ENCODE measurements at regions not wholly inside any gene's neighbourhood (a gene's known extent, or its start where the extent isn't known, plus 50 kb on each side); places are given as distances from the start of the nearest gene placed in this dataset.
"Not testable (repeated sequence)": the region's sequence is repeated elsewhere in the genome, so short reads cannot be mapped to it uniquely, and the experiment has no call there.

DNA sequence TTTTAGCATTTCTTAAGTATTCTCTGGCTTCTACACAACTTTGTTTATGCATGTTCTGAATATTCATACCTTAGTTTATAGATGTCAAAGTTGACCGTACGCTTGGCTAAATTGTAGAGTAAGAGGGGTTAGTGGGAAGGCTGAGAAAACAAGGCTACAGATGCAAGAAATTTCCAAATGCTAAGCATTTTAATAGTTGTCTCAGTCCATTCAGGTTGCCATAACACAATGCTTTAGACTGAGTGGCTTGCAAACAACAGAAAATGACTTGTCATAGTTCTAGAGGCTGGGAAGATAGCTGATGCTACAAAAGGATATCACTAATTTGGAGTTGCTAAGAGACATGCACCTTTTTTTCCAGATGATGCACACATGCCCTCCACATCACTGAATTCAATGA, 53.0 kb upstream of the C1QTNF3 start:
- not testable (repeated sequence) for DNase-seq

DNA sequence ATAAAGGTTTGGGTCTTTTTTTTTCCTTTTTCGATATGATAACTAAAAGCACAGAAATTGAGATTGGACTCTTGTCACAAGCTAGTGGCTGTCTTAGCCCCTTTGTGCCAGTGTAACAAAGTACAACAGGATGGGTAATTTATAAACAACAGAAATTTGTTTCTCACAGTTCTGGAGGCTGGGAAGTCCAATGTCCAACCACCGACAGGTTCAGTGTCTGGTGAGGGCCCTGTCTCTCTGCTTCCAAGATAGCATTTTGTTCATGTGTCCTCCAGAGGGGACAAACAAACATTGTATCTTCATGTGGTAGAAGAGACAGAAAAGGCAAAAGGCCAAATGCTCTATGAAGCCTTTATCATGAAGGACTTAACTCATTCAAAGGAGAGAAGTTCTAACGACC, 56.9 kb upstream of the C1QTNF3 start:
- DNase-seq = not testable (repeated sequence)

DNA sequence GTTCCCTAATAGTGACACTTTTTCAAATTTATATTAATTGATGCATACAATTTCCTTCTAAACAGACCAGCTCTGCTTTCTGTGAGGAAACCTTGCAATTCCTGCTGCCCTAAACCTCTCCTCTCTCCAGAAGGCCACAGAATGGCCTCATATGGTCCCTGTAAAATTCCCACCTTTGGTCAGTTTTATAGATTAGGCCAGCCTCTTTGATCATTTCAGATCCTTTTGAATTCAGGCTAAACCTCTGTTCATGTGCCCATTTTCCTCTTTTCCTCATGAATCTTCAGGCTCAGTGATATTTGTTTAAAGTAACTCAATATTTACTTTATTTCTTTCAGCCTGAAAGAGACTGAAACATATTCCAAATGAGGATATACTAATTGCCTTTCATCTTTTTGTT, 58.6 kb upstream of the C1QTNF3 start:
- DNase-seq = not testable (repeated sequence)

DNA sequence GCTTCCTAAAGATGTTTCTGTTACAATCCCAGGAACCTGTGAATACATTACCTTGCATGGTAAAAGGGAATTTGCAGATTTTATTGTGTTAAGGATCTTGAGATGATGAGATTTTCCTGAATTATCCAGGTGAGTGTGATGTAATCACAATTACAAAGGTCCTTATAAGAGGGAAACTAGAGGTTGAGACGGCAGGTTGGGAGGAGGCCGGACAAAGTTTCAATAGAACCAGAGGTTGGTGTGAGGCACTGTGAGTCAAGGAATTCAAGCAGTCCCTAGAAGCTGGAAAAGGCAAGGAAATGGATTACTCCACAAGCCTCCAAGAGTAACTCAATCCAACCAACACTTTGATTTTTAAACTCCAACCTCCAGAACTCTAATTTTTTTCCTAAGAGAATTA, 65.9 kb upstream of the C1QTNF3 start:
- DNase-seq = not testable (repeated sequence)

DNA sequence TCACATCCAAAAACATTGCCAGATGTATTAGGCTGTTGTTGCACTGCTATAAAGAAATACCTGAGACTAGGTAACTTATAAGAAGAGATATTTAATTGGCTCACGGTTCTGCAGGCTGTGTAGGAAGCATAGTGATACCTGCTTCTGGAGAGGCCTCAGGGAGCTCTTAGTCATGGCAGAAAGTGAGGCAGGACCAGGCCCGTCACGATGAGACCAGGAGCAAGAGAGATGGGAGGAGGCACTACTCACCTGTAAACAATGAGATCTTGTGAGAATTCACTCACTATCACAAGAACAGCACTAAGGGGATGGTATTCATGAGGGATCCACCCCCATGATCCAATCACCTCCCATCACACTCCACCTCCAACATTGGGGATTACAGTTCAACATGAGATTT, 81.3 kb upstream of the C1QTNF3 start:
- not testable (repeated sequence) for DNase-seq

DNA sequence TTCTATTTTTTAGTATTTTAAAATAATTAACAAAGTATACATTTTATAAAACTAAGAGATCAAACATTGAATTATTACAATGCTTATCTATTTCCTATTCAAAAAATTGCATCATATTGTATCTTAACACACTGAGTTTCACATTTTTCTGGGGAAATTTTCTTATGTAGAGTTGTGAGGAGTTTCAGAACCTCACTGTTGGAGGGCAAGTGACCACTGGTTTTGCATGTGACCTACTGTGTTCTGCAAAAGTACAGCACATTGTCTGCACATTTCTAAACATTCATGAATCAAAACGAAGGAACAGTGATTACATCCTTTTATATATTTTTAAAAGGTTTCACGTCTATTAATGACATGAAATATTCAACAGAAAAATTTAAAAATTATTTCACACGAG, 82.3 kb upstream of the C1QTNF3 start:
- DNase-seq = not testable (repeated sequence)

DNA sequence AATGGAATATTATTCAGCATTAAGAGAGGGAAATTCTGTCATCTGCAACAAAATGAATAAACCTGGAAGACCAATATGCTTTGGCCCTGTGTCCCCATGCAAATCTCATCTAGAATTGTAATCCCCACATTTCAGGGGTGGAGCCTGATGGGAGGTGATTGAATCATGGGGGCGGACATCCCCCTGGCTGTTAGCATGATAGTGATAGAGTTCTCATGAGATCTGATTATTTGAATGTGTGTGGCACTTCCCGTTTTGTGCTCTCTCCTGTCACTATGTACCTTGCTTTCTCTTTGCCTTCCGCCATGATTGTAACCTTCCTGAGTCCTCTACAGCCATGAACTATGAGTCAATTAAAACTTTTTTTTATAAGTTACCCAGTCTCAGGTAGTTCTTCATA, 83.7 kb upstream of the C1QTNF3 start:
- DNase-seq = not testable (repeated sequence)

DNA sequence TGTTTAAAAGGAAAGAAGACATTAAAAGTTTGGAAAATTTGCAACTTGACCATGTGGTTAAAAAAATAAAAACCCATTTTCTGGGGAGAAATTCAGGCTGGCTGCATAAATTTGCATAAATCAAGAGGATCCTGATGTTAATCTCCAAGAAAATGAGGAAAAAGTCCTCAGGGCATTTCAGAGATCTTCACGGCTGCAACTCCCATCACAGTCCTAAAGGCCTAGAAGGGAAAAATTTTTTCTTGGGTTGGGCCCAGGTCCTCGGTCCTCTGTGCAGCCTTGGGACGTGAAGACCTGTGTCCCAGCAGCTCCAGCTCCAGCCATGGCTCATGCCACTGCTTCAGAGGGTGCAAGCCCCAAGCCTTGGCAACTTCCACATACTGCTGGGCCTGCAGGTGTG, 84.8 kb upstream of the C1QTNF3 start:
- DNase-seq = not testable (repeated sequence)

DNA sequence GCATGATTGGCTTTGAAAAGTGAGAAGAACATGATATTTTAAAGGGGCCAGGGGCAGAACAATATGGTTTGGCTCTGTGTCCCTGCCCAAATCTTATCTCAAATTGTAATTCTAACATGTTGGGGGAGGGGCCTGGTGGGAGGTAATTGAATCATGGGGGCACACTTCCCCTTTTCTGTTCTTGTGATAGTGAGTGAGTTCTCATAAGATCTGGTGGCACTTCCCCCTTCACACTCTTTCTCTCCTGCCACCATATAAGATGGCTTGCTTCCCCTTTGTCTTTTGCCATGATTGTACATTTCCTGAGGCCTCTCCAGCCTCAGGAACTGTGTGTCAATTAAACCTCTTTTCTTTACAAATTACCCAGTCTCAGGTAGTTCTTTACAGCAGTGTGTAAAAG, 85.9 kb upstream of the C1QTNF3 start:
- DNase-seq = not testable (repeated sequence)

DNA sequence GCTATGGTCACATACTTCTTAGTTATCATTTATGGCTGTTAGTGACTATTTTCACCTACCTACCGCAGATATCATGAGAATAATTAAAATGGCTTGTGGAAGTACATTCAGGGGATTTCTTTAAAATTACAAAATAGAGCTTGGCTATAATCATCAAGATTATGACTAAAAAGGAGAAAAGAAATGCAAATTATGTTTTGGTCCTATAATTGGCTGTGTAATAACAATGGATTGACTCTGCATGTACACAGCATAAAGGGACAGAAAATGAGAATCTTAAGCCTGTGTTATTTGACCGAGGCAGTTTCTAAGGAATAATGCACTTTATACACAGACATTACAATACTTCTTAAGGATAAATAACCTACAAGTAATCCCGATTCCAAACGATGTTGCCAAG, 112.0 kb upstream of the C1QTNF3 start:
- DNase-seq = not testable (repeated sequence)

DNA sequence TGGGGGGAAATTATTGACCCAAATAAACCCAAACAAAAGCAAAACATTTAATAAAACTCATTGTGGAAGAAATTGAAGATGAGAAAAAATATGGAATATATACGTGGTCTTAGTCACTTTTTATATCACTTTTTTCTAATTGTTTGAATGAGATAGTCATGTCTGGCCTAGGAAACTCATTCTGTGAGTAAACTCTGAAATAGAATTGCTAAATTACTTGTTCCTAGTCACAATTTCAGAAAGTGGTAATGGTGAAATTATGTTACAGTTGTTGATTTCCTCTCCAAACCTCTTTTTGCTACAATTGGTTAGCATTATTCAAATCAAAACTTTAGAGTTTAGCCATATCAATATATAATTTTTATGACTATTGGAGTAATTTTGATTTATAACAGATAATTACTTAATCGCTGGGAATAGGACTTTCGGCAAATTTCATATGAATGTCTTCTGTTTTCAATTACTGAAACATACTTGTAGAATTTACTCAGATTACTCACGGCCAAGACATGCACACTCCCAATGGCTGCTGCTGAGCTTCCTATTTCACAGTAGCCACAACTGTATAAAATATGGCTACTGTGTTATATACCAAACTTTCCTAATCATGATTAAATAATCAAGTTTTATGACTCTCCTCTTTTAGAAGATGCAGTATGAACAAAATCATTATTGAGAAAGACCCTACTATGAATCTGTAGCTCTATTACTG, 113.8 kb upstream of the C1QTNF3 start:
- not testable (repeated sequence) for DNase-seq

DNA sequence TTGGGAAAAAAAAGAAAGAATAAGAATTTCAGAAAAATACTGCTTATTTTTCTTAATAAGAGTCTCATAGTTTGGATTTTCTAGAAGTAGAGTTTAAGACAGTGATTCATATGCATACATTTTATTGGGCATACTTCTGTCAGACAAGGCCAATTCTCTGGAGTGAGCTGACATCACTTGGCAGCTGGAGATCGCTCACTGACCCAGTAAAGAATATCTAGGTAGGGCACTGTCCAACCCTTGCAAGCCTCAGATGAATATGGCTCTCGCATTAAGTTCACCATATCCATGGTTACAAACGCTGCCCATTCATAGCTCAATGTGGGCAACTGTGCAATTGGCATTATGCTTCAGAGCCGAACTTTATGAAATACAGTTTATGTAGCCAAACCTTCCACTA, 117.9 kb upstream of the C1QTNF3 start:
- not testable (repeated sequence) for DNase-seq

DNA sequence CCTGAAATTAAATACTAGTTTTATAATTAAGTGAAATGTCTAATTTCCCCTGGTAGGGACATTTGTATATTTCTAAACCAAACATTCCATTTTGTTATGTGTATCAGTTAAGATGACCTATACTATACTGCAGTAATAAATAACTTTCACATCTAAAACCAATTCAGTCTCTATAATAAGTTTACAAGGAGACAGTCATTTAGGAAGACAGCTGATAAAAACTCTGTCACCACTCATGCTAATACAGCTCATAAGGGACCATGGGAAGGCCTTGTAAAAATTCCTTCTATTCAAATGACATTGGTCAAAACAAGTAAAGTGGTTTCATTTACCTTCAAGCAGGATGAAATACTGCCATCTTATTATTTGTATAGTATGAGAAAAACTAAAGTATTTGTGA, 128.4 kb upstream of the C1QTNF3 start:
- not testable (repeated sequence) for DNase-seq

DNA sequence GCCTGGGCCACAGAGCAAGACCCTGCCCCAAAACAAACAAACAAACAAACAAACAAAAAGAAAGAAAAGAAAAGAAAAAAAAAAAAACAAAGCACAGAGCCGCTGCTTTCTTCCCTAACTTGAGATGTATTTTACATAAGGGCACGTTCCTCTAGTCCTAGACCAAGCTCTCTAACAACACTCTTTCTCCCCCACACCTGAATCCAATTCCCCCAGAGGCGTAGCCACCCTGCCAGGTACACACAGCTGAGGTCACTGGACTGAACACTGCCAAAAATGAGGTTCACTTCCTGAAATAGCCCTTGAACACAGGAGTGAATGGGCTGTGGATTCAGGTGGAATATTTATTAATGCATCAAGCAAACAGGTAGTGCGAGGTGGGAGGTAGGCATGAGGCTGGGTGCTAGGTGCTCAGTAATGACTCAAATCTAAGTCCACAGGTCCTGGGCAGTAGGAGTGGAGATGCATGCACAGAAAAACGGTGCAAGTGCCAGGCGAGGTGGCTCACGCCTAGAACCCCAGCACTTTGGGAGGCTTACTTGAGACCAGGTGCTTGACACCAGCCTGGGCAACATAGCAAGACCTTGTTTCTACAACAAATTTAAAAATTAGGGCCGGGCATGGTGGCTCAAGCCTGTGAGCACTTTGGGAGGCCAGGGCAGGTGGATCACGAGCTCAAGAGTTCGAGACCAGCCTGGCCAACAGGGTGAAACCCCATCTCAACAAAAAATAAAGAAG, 136.6 kb upstream of the C1QTNF3 start:
- not testable (repeated sequence) for DNase-seq

DNA sequence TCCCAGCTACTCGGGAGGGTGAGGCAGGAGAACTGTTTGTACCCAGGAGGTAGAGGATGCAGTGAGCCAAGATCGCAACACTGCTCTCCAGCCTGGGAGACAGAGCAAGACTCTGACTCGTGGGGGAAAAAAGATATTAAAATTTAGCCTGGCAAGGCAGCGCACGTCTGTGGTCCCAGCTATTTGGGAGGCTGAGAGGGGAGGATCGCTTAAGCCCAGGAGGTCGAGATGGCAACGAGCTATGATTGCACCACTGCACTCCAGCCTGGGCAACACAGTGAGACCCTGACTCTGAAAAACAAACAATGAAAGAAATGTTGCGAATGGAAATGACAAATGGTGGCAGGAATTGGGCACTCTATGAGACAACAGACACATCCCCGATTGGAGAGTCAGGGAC, 137.2 kb upstream of the C1QTNF3 start:
- not testable (repeated sequence) for DNase-seq

DNA sequence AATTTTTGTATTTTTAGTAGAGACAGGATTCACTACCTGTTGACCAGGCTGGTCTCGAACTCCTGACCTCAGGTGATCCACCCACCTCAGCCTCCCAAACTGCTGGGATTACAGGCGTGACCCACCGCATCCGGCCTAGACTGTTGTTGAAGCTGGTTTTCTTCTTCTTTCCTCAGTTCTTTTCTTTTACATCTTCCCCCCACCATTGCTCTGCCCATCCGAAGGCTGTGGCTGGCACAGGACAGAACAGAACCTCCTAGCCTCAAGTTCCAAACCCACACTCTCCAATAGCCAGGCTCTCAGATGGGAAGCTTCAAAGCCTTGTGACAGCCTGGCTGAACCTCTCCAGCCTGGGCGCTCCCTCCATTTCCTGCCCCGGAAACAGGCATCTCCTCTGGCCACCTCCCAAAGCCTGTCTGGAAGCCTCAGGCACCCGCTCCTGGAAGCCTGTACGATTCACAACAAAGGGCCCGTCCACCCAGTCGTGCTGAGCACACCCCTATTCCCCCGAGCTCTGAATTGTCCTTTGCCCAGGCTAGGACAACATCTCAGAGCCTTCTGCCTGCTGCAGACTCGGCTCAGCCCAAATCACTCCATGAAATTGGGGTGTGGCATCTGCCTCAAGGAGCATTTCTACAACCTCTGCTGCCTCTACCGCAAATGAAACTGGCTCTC, 138.1 kb upstream of the C1QTNF3 start:
- DNase-seq = not testable (repeated sequence)

DNA sequence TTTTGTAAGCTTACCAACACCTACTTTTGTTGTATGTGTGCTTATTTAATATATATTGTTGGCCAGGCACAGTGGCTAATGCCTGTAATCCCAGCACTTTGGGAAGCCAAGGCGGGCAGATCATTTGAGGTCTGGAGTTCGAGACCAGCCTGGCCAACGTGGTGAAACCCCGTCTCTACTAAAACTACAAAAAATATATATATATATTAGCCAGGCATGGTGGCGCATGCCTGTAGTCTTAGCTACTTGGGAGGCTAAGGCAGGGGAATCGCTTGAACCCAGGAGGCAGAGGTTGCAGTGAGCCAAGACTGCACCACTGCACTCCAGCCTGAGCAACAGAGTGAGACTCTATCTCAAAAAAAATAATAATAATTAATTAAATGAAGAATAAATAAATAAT, 142.0 kb upstream of the C1QTNF3 start:
- not testable (repeated sequence) for DNase-seq

DNA sequence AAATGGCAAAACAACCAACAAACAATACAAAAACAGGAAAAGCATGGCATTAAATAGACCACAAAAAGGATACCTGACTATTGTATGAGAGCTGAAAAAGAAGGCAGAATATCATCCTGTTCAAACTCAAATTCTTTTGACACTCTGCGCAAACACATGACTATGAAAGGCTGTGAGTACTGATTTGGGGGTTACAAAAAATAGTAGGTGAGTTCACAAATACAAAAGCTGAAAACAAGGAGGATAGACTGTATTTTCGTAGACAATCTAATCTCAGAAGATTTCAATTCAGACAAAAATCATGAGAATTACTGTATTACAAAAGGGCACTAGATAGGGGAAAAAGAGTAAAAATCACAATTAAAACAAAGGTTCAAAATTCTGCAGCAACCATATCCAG, 142.6 kb upstream of the C1QTNF3 start:
- not testable (repeated sequence) for DNase-seq

DNA sequence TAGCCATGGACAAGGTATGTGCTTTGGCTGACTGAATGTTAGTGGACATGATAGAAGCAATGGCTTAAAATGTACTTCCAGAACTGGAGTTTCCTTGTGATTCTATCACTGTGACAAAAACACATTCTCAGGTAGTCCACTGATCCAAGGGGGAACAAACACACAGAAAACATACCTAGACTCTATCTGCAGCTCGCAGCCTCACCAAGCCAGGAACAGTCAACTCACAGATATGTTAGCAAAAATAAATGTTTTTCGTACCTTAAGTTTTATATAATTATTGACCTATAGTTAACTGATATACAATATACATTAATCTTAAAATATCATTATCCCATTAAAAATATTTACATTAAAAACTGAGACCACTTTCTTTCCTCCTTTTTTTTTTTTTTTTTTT, 143.1 kb upstream of the C1QTNF3 start:
- not testable (repeated sequence) for DNase-seq

DNA sequence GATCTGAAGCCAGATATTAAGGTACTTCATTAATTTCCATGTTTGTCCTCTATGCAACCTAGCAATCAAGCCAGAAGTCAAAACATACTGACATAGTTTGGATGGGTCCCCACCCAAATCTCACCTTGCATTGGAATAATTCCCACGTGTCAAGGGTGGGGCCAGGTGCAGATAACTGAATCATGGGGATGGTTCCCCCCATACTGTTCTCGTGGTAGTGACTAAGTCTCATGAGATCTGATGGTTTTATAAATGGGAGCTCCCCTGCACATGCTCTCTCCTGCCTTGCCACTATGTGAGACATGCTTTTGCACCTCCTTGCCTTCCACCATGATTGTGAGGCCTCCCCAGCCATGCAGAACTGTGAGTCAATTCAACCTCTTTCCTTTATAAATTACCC, 143.9 kb upstream of the C1QTNF3 start:
- DNase-seq = not testable (repeated sequence)

DNA sequence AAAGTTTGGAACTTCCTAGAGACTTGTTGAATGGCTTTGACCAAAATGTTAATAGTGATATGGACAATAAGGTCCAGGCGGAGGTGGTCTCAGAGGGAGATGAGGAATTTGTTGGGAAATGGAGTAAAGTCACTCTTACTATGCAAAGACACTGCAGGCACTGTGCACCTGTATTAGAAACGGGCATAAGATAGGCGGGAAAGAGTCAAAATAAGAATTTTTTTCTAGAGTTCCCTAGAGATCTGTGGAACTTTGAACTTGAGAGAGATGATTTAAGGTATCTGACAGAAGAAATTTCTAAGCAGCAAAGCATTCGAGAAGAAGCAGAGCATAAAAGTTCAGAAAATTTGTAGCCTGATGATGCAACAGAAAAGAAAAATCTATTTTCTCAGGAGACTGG, 144.4 kb upstream of the C1QTNF3 start:
- DNase-seq = not testable (repeated sequence)

DNA sequence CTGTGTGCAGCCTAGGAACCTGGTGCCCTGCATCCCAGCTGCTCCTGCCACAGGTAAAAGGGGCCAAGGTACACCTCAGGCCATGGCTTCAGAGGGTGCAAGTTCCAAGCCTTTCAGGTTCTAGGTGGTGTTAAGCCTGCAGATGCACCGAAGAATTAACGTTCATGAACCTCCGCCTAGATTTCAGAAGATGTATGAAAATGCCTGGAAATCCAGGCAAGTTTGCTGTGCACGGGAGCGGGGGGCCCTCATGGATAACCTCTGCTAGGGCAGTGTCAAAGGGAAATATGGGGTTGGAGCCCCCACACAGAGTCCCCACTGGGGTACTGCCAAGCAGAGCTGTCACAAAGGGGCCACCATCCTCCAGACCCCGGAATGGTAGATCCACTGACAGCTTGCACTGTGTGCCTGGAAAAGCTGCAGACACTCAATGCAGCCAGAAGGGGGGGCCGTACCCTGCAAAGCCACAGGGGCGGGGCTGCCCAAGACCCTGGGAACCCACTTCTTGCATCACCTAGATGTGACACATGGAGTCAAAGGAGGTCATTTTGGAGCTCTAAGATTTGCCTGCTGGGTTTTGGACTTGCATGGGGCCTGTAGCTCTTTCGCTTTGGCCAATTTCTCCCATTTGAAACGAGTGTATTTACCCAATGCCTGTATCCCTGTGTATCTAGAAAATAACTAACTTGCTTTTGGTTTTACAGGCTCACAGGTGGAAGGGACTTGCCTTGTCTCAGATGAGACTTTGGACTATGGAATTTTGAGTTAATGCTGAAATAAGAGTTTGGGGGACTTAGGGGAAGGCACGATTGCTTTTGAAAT, 145.2 kb upstream of the C1QTNF3 start:
- DNase-seq = not testable (repeated sequence)

DNA sequence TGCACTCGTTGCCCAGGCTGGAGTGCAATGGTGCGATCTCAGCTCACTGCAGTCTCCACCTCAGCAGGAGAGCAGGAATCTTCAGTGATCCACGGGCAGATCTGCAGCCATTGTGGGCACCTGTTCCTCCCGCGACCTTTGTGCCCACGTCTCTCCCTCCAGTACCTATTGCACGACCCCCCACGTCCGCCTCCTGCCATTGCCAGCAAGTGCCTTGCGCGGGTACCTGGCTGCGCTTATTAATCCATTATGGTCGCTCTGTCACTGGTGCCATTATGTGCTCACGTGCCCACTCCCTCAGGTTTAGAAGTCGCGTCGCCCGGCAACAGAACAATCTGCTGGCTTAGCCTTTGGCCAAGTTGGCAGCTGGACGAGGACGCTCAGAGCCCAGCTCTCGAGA, 146.2 kb upstream of the C1QTNF3 start:
- DNase-seq = not testable (repeated sequence)
